ENCODE measurements at regions not wholly inside any gene's neighbourhood (a gene's known extent, or its start where the extent isn't known, plus 50 kb on each side); places are given as distances from the start of the nearest gene placed in this dataset.

GRCh38 chr11:10938231-10938630 lies 80.4 kb upstream of the ZBED5 start (continued):
- TF ChIP-seq CSDC2 (CRISPR knock-in tag; IDR thresholded peaks at IDR 0.05) = no peak
- TF ChIP-seq PATZ1 (CRISPR knock-in tag; IDR thresholded peaks at IDR 0.05; ENCODE audit: borderline replicate concordance) = no peak
- TF ChIP-seq GLIS3 (CRISPR knock-in tag; IDR thresholded peaks at IDR 0.05) = no peak
- TF ChIP-seq TCF4 (CRISPR knock-in tag; IDR thresholded peaks at IDR 0.05; ENCODE audit: borderline replicate concordance) = no peak
- TF ChIP-seq ZNF8 (CRISPR knock-in tag; IDR thresholded peaks at IDR 0.05) = no peak
- TF ChIP-seq ZFP3 (CRISPR knock-in tag; IDR thresholded peaks at IDR 0.05) = no peak
- no peak for TF ChIP-seq ZFP30 (CRISPR knock-in tag; IDR thresholded peaks at IDR 0.05)
- TF ChIP-seq ZC3H10 (CRISPR knock-in tag; IDR thresholded peaks at IDR 0.05) = no peak
- no peak for TF ChIP-seq CSRNP3 (CRISPR knock-in tag; IDR thresholded peaks at IDR 0.05)

- no peak for ATAC-seq
- TF ChIP-seq TOX (CRISPR knock-in tag; IDR thresholded peaks at IDR 0.05; ENCODE audit: borderline replicate concordance) = no peak
- no peak for TF ChIP-seq ZFP30 (CRISPR knock-in tag; IDR thresholded peaks at IDR 0.05)
- TF ChIP-seq PPARA (CRISPR knock-in tag; IDR thresholded peaks at IDR 0.05; ENCODE audit: borderline replicate concordance) = no peak
- TF ChIP-seq POU6F1 (CRISPR knock-in tag; IDR thresholded peaks at IDR 0.05; ENCODE audit: borderline replicate concordance, low read depth) = no peak
- no peak for TF ChIP-seq ESRRG (CRISPR knock-in tag; IDR thresholded peaks at IDR 0.05)
- TF ChIP-seq PATZ1 (CRISPR knock-in tag; IDR thresholded peaks at IDR 0.05; ENCODE audit: borderline replicate concordance) = no peak
- TF ChIP-seq TCF4 (CRISPR knock-in tag; IDR thresholded peaks at IDR 0.05; ENCODE audit: borderline replicate concordance) = no peak
- no peak for TF ChIP-seq GLIS3 (CRISPR knock-in tag; IDR thresholded peaks at IDR 0.05)
- TF ChIP-seq ZNF8 (CRISPR knock-in tag; IDR thresholded peaks at IDR 0.05) = no peak
- no peak for TF ChIP-seq RARB (CRISPR knock-in tag; IDR thresholded peaks at IDR 0.05)
Measured at GRCh38 chr11:10937385-10937771, 79.5 kb upstream of the ZBED5 start.

- no peak for TF ChIP-seq SNAI2 (CRISPR knock-in tag; IDR thresholded peaks at IDR 0.05)
Measured at GRCh38 chr11:10936626-10937384, 79.0 kb upstream of the ZBED5 start.

GRCh38 chr11:10935015-10935559 lies 77.2 kb upstream of the ZBED5 start:
- no peak for ATAC-seq
- no peak for TF ChIP-seq POU6F1 (CRISPR knock-in tag; IDR thresholded peaks at IDR 0.05; ENCODE audit: borderline replicate concordance, low read depth)
- no peak for TF ChIP-seq CSDC2 (CRISPR knock-in tag; IDR thresholded peaks at IDR 0.05)
- no peak for TF ChIP-seq ZNF8 (CRISPR knock-in tag; IDR thresholded peaks at IDR 0.05)
- TF ChIP-seq ISL1 (CRISPR knock-in tag; IDR thresholded peaks at IDR 0.05) = no peak
- TF ChIP-seq ZC3H10 (CRISPR knock-in tag; IDR thresholded peaks at IDR 0.05) = no peak
- TF ChIP-seq BACH2 (CRISPR knock-in tag; IDR thresholded peaks at IDR 0.05; ENCODE audit: borderline replicate concordance) = no peak
- TF ChIP-seq ZNF70 (CRISPR knock-in tag; IDR thresholded peaks at IDR 0.05) = no peak

More at GRCh38 chr11:10936626-10937384, 79.0 kb upstream of the ZBED5 start:
- no peak for ATAC-seq

Measured in SK-N-SH treated with all-trans-retinoic acid at 6 μM for 48 hours (cell line).